Stomach smooth muscle (tissue), 2 donors: ENCODE measurements at regions not wholly inside any gene's neighbourhood (a gene's known extent, or its start where the extent isn't known, plus 50 kb on each side); places are given as distances from the start of the nearest gene placed in this dataset.
"Not testable (repeated sequence)": the region's sequence is repeated elsewhere in the genome, so short reads cannot be mapped to it uniquely, and the experiment has no call there.

ENCODE experiments used
- H3K27ac ChIP-seq: one replicate; pipeline ENCODE4 v1.7.0; 2013; ENCODE audit warnings: mild to moderate bottlenecking, low read length, inconsistent platforms
- H3K27me3 ChIP-seq, 2 donors: one replicate each; pipeline ENCODE4 v1.7.0; 2013; ENCODE audit warnings: low read length in 2 of 2; ENCODE audit not compliant: insufficient read depth in 2 of 2, control insufficient read depth in 1 of 2
- H3K36me3 ChIP-seq, 2 donors: one replicate each; pipeline ENCODE4 v1.7.0; 2013; ENCODE audit warnings: low read length in 2 of 2; ENCODE audit not compliant: control insufficient read depth in 2 of 2, insufficient read depth in 2 of 2
- H3K4me1 ChIP-seq: one replicate; pipeline ENCODE4 v1.7.0; 2013; ENCODE audit warnings: low read length; ENCODE audit not compliant: control insufficient read depth, insufficient read depth
- H3K4me3 ChIP-seq, 2 donors: one replicate each; pipeline ENCODE4 v1.7.0; 2013; ENCODE audit warnings: low read length in 2 of 2
- H3K9ac ChIP-seq, 2 donors: one replicate each; pipeline ENCODE4 v1.7.0; 2013; ENCODE audit warnings: low read length in 2 of 2, mild to moderate bottlenecking in 1 of 2
- H3K9me3 ChIP-seq, 2 donors: one replicate each; pipeline ENCODE4 v1.7.0; 2013; ENCODE audit warnings: low read length in 2 of 2; ENCODE audit not compliant: control insufficient read depth in 2 of 2
- donor health status: healthy.
- donor health status: Pancreatic carcinoma.

- Histone ChIP-seq H3K27ac (no peak overlapping the region), H3K36me3 (no peaks in the 10 kb centered on the region), H3K9ac (no peak overlapping the region), H3K4me3 (no peak overlapping the region), H3K4me1 (no peaks in the 10 kb centered on the region), H3K9me3 (no peaks in the 10 kb centered on the region), H3K27me3 (no peaks in the 10 kb centered on the region)
Observed at GRCh38 chr4:137754652-137755471, 222.6 kb upstream of the PCDH18 start.

GRCh38 chr4:137749466-137749865 is 217.2 kb upstream of the PCDH18 start:
- Histone ChIP-seq H3K27ac (no peak overlapping the region), H3K4me1 (no peaks in the 10 kb centered on the region), H3K9me3 (no peaks in the 10 kb centered on the region), H3K4me3 (no peak overlapping the region), H3K27me3 (no peaks in the 10 kb centered on the region), H3K9ac (no peak overlapping the region), H3K36me3 (no peaks in the 10 kb centered on the region)

- H3K4me1 ChIP-seq = no peaks in the 10 kb centered on the region
- no peak overlapping the region for H3K9ac ChIP-seq
- no peaks in the 10 kb centered on the region for H3K36me3 ChIP-seq
- H3K4me3 ChIP-seq = no peak overlapping the region
- no peaks in the 10 kb centered on the region for H3K9me3 ChIP-seq
- no peaks in the 10 kb centered on the region for H3K27me3 ChIP-seq
- H3K27ac ChIP-seq = no peak overlapping the region
Observed at GRCh38 chr4:137748616-137749015, 216.3 kb upstream of the PCDH18 start.

- H3K27ac ChIP-seq = no peak overlapping the region
- H3K4me3 ChIP-seq = no peak overlapping the region
- H3K9ac ChIP-seq = no peak overlapping the region
- H3K9me3 ChIP-seq = no peaks in the 10 kb centered on the region
- H3K4me1 ChIP-seq = no peaks in the 10 kb centered on the region
- H3K27me3 ChIP-seq = no peaks in the 10 kb centered on the region
- H3K36me3 ChIP-seq = no peaks in the 10 kb centered on the region
Observed at GRCh38 chr4:137740141-137740540, 207.8 kb upstream of the PCDH18 start.

GRCh38 chr4:137739391-137739790 is 207.1 kb upstream of the PCDH18 start:
- Histone ChIP-seq H3K9ac (no peak overlapping the region), H3K9me3 (no peaks in the 10 kb centered on the region), H3K4me1 (no peaks in the 10 kb centered on the region), H3K27me3 (no peaks in the 10 kb centered on the region), H3K36me3 (no peaks in the 10 kb centered on the region), H3K4me3 (no peak overlapping the region), H3K27ac (no peak overlapping the region)

- H3K27me3 ChIP-seq = no peaks in the 10 kb centered on the region
- H3K4me3 ChIP-seq = no peak overlapping the region
- H3K4me1 ChIP-seq = no peaks in the 10 kb centered on the region
- no peaks in the 10 kb centered on the region for H3K9me3 ChIP-seq
- H3K27ac ChIP-seq = no peak overlapping the region
- H3K9ac ChIP-seq = no peak overlapping the region
- no peaks in the 10 kb centered on the region for H3K36me3 ChIP-seq
Observed at GRCh38 chr4:137738375-137738990, 206.2 kb upstream of the PCDH18 start.

GRCh38 chr4:137735561-137736104 is 203.3 kb upstream of the PCDH18 start:
- Histone ChIP-seq H3K4me1 (no peaks in the 10 kb centered on the region), H3K9ac (no peak overlapping the region), H3K27me3 (no peaks in the 10 kb centered on the region), H3K4me3 (no peak overlapping the region), H3K27ac (no peak overlapping the region), H3K36me3 (no peaks in the 10 kb centered on the region), H3K9me3 (no peaks in the 10 kb centered on the region)

- not testable (repeated sequence) for H3K36me3 ChIP-seq, H3K9ac ChIP-seq, H3K27me3 ChIP-seq, H3K9me3 ChIP-seq, H3K4me3 ChIP-seq, H3K27ac ChIP-seq, H3K4me1 ChIP-seq
Observed at GRCh38 chr4:137733174-137734141, 201.2 kb upstream of the PCDH18 start.

GRCh38 chr4:137722910-137723309 is 190.6 kb upstream of the PCDH18 start:
- Histone ChIP-seq H3K36me3 (no peaks in the 10 kb centered on the region), H3K27ac (no peak overlapping the region), H3K9me3 (no peaks in the 10 kb centered on the region), H3K9ac (no peak overlapping the region), H3K27me3 (no peaks in the 10 kb centered on the region), H3K4me1 (no peaks in the 10 kb centered on the region), H3K4me3 (no peak overlapping the region)

- Histone ChIP-seq H3K4me3 (no peak overlapping the region), H3K9ac (no peak overlapping the region), H3K36me3 (no peaks in the 10 kb centered on the region), H3K27me3 (no peaks in the 10 kb centered on the region), H3K9me3 (no peaks in the 10 kb centered on the region), H3K4me1 (no peaks in the 10 kb centered on the region), H3K27ac (no peak overlapping the region)
Observed at GRCh38 chr4:137711502-137711901, 179.2 kb upstream of the PCDH18 start.
